ENCODE measurements at regions not wholly inside any gene's neighbourhood (a gene's known extent, or its start where the extent isn't known, plus 50 kb on each side); places are given as distances from the start of the nearest gene placed in this dataset.

- H3K27me3 ChIP-seq (ENCODE audit: insufficient read depth, low read length): peaks cover 64% of the 10 kb centered on the region
- BruUV-seq (replicated peaks): no TSS peak
- no peaks in the 10 kb centered on the region for H3K79me2 ChIP-seq (ENCODE audit: insufficient read depth, low read length)
- POLR2A ChIA-PET: no interaction called here
- no peaks in the 10 kb centered on the region for H3K4me1 ChIP-seq (ENCODE audit: control insufficient read depth in 1 of 2, insufficient read depth in 2 of 2, low read length in 2 of 2)
- TF ChIP-seq, protein P1, sequence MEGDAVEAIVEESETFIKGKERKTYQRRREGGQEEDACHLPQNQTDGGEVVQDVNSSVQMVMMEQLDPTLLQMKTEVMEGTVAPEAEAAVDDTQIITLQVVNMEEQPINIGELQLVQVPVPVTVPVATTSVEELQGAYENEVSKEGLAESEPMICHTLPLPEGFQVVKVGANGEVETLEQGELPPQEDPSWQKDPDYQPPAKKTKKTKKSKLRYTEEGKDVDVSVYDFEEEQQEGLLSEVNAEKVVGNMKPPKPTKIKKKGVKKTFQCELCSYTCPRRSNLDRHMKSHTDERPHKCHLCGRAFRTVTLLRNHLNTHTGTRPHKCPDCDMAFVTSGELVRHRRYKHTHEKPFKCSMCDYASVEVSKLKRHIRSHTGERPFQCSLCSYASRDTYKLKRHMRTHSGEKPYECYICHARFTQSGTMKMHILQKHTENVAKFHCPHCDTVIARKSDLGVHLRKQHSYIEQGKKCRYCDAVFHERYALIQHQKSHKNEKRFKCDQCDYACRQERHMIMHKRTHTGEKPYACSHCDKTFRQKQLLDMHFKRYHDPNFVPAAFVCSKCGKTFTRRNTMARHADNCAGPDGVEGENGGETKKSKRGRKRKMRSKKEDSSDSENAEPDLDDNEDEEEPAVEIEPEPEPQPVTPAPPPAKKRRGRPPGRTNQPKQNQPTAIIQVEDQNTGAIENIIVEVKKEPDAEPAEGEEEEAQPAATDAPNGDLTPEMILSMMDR (IDR thresholded peaks at IDR 0.05 in 2 of 3, conservative IDR thresholded peaks at IDR 0.05 in 1 of 3; ENCODE audit: borderline replicate concordance in 1 of 3, insufficient read depth in 1 of 3, low read depth in 2 of 3, low read length in 2 of 3): no peak
- TF ChIP-seq EZH2phosphoT487 (IDR thresholded peaks at IDR 0.05; ENCODE audit: borderline replicate concordance) (no peak), POLR2AphosphoS5 (IDR thresholded peaks at IDR 0.05; ENCODE audit: low read depth, low read length) (no peak), CEBPB (IDR thresholded peaks at IDR 0.05; ENCODE audit: low read depth) (no peak), JUND (IDR thresholded peaks at IDR 0.05) (no peak)
- TF ChIP-seq, protein P2, sequence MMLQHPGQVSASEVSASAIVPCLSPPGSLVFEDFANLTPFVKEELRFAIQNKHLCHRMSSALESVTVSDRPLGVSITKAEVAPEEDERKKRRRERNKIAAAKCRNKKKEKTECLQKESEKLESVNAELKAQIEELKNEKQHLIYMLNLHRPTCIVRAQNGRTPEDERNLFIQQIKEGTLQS (IDR thresholded peaks at IDR 0.05): no peak
- no peak overlapping the region for H3K27ac ChIP-seq (ENCODE audit: low read depth, low read length)
- ATAC-seq: no peak
- H2AFZ ChIP-seq (ENCODE audit: low read depth, low read length, poor library complexity, severe bottlenecking): no peak overlapping the region
- H3K36me3 ChIP-seq (ENCODE audit: control insufficient read depth in 1 of 2, insufficient read depth in 2 of 2, low read length in 2 of 2): no peaks in the 10 kb centered on the region
- intact Hi-C loops (cut with micrococcal nuclease): no loop called here
- H3K9ac ChIP-seq (ENCODE audit: low read length): no peak overlapping the region
- CTCF ChIA-PET: no interaction called here
- H3K4me3 ChIP-seq (replicated peaks in 1 of 2; ENCODE audit: low read depth in 1 of 2, low read length in 2 of 2): no peak overlapping the region
- H3K9me2 ChIP-seq (ENCODE audit: insufficient read depth): no peaks in the 10 kb centered on the region
- H3K4me2 ChIP-seq (ENCODE audit: low read length): no peak overlapping the region
- no peak for DNase-seq (ENCODE audit: low read depth, low spot score)
- no peaks in the 10 kb centered on the region for H4K20me1 ChIP-seq (ENCODE audit: insufficient read depth)
- RAD21 ChIA-PET (ENCODE audit: low non-redundant PET in 1 of 2, low total read pairs in 2 of 2, uncharacterized antibody in 2 of 2, unreplicated experiment in 2 of 2): no interaction called here
- no peaks in the 10 kb centered on the region for H3K9me3 ChIP-seq (ENCODE audit: control insufficient read depth in 1 of 2, insufficient read depth in 1 of 2, low read depth in 1 of 2, low read length in 2 of 2)
Observed at GRCh38 chr15:59867086-59867855, 136.8 kb upstream of the FOXB1 start.

GRCh38 chr15:59866642-59867041 lies 137.5 kb upstream of the FOXB1 start:
- H3K4me1 ChIP-seq (ENCODE audit: control insufficient read depth in 1 of 2, insufficient read depth in 2 of 2, low read length in 2 of 2): no peaks in the 10 kb centered on the region
- POLR2A ChIA-PET: no interaction called here
- CTCF ChIA-PET: no interaction called here
- no TSS peak for BruUV-seq (replicated peaks)
- H3K79me2 ChIP-seq (ENCODE audit: insufficient read depth, low read length): no peaks in the 10 kb centered on the region
- no peaks in the 10 kb centered on the region for H3K36me3 ChIP-seq (ENCODE audit: control insufficient read depth in 1 of 2, insufficient read depth in 2 of 2, low read length in 2 of 2)
- DNase-seq (ENCODE audit: low read depth, low spot score) (no peak), ATAC-seq (no peak)
- H3K9ac ChIP-seq (ENCODE audit: low read length): no peak overlapping the region
- no peak overlapping the region for H2AFZ ChIP-seq (ENCODE audit: low read depth, low read length, poor library complexity, severe bottlenecking)
- H3K27ac ChIP-seq (ENCODE audit: low read depth, low read length): no peak overlapping the region
- RAD21 ChIA-PET (ENCODE audit: low non-redundant PET in 1 of 2, low total read pairs in 2 of 2, uncharacterized antibody in 2 of 2, unreplicated experiment in 2 of 2): no interaction called here
- H3K9me3 ChIP-seq (ENCODE audit: control insufficient read depth in 1 of 2, insufficient read depth in 1 of 2, low read depth in 1 of 2, low read length in 2 of 2): no peaks in the 10 kb centered on the region
- intact Hi-C loops (cut with micrococcal nuclease): no loop called here
- no peak overlapping the region for H3K4me2 ChIP-seq (ENCODE audit: low read length)
- peaks cover 63% of the 10 kb centered on the region for H3K27me3 ChIP-seq (ENCODE audit: insufficient read depth, low read length)
- no peaks in the 10 kb centered on the region for H4K20me1 ChIP-seq (ENCODE audit: insufficient read depth)
- H3K9me2 ChIP-seq (ENCODE audit: insufficient read depth): no peaks in the 10 kb centered on the region
- TF ChIP-seq EGR1 (IDR thresholded peaks at IDR 0.05; ENCODE audit: low read depth) (no peak), RAD21 (IDR thresholded peaks at IDR 0.05; ENCODE audit: low read depth) (no peak), YY1 (IDR thresholded peaks at IDR 0.05; ENCODE audit: extremely low read depth, insufficient replicate concordance, low read depth, low read length) (no peak), CBX3 (IDR thresholded peaks at IDR 0.05; ENCODE audit: low read depth) (no peak), SRF (IDR thresholded peaks at IDR 0.05; ENCODE audit: low read depth) (no peak), TCF7L2 (IDR thresholded peaks at IDR 0.05; ENCODE audit: borderline replicate concordance, extremely low read depth, insufficient read depth, insufficient read length) (no peak)
- TF ChIP-seq, protein P3, sequence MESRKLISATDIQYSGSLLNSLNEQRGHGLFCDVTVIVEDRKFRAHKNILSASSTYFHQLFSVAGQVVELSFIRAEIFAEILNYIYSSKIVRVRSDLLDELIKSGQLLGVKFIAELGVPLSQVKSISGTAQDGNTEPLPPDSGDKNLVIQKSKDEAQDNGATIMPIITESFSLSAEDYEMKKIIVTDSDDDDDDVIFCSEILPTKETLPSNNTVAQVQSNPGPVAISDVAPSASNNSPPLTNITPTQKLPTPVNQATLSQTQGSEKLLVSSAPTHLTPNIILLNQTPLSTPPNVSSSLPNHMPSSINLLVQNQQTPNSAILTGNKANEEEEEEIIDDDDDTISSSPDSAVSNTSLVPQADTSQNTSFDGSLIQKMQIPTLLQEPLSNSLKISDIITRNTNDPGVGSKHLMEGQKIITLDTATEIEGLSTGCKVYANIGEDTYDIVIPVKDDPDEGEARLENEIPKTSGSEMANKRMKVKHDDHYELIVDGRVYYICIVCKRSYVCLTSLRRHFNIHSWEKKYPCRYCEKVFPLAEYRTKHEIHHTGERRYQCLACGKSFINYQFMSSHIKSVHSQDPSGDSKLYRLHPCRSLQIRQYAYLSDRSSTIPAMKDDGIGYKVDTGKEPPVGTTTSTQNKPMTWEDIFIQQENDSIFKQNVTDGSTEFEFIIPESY (IDR thresholded peaks at IDR 0.05; ENCODE audit: extremely low read depth, insufficient replicate concordance, low read length): no peak
- TF ChIP-seq, protein P2 (IDR thresholded peaks at IDR 0.05): no peak
- no peak overlapping the region for H3K4me3 ChIP-seq (replicated peaks in 1 of 2; ENCODE audit: low read depth in 1 of 2, low read length in 2 of 2)

Data from HCT116 (cell line).